HEK293 (cell line): ENCODE measurements at regions not wholly inside any gene's neighbourhood (a gene's known extent, or its start where the extent isn't known, plus 50 kb on each side); places are given as distances from the start of the nearest gene placed in this dataset.

Source experiments
- CTCF ChIA-PET: fragments of 350-600 bp; formaldehyde crosslinking; extraction: SDS; loops from one replicate; lab custom pipeline; 2021; ENCODE audit warnings: antibody characterized with exemption; lab: Yijun Ruan, JAX
- POLR2A ChIA-PET: fragments of 300-600 bp; formaldehyde crosslinking; extraction: SDS; loops from one replicate; lab custom pipeline; 2020; ENCODE audit warnings: antibody characterized with exemption, inconsistent platforms; lab: Yijun Ruan, JAX
- H3K27ac ChIP-seq: fragments of 200-500 bp; sonication (Bioruptor generic); 2 replicates; pipeline ENCODE4 v1.5.1; 2014; ENCODE audit warnings: low read depth, low read length, control low read depth, inconsistent platforms; ENCODE audit errors: extremely low read depth
- H3K36me3 ChIP-seq, 2 experiments: fragments of 200-500 bp in 1 of 2; sonication (Bioruptor generic) in 1 of 2; 1 replicate in 1 of 2; 2 replicates in 1 of 2; pipeline ENCODE4 v1.5.1; 2014 to 2017; ENCODE audit warnings: inconsistent platforms in 2 of 2, low read length in 2 of 2; ENCODE audit not compliant: control insufficient read depth in 2 of 2, insufficient read depth in 1 of 2
- H3K4me1 ChIP-seq: fragments of 200-500 bp; sonication (Bioruptor generic); 2 replicates; pipeline ENCODE4 v1.5.1; 2014; ENCODE audit warnings: mild to moderate bottlenecking, low read length, inconsistent platforms; ENCODE audit not compliant: control insufficient read depth, insufficient read depth
- H3K4me3 ChIP-seq: 2 replicates; pipeline ENCODE4 v1.5.1; 2011; ENCODE audit warnings: low read depth, mild to moderate bottlenecking, control low read depth, low read length, moderate library complexity
- H3K9me3 ChIP-seq: fragments of 200-500 bp; sonication (Bioruptor generic); 2 replicates; pipeline ENCODE4 v1.5.1; 2014; ENCODE audit warnings: low read depth, low read length, inconsistent platforms; ENCODE audit not compliant: control insufficient read depth, insufficient read depth
- BCL11A ChIP-seq: fragments of 450-650 bp; formaldehyde crosslinking; IDR thresholded peaks from 2 replicates; pipeline ENCODE4 v1.5.1; 2016; ENCODE audit warnings: low read depth, missing biosample characterization, missing genetic modification characterization
- GLIS1 ChIP-seq: fragments of 450-650 bp; formaldehyde crosslinking; IDR thresholded peaks from 2 replicates; pipeline ENCODE4 v1.5.1; 2016; ENCODE audit warnings: missing biosample characterization, missing genetic modification characterization
- GLIS2 ChIP-seq: fragments of 450-650 bp; formaldehyde crosslinking; IDR thresholded peaks from 2 replicates; pipeline ENCODE4 v1.5.1; 2016; ENCODE audit warnings: missing biosample characterization, missing genetic modification characterization
- MZF1 ChIP-seq: fragments of 450-650 bp; formaldehyde crosslinking; IDR thresholded peaks from 2 replicates; pipeline ENCODE4 v1.5.1; 2017; ENCODE audit warnings: missing biosample characterization, missing genetic modification characterization, borderline replicate concordance
- SCRT2 ChIP-seq: fragments of 450-650 bp; formaldehyde crosslinking; IDR thresholded peaks from 2 replicates; pipeline ENCODE4 v1.5.1; 2016; ENCODE audit warnings: missing biosample characterization, missing genetic modification characterization
- SETDB1 ChIP-seq: IDR thresholded peaks from one replicate; pipeline ENCODE4 v1.6.1; 2017; ENCODE audit warnings: mild to moderate bottlenecking, low read length, moderate library complexity, mixed read lengths; ENCODE audit not compliant: insufficient read length
- ZBTB20 ChIP-seq: fragments of 450-650 bp; formaldehyde crosslinking; IDR thresholded peaks from 2 replicates; pipeline ENCODE4 v1.5.1; 2016; ENCODE audit warnings: missing biosample characterization, missing genetic modification characterization
- ZFP41 ChIP-seq: fragments of 450-650 bp; formaldehyde crosslinking; IDR thresholded peaks from 2 replicates; pipeline ENCODE4 v1.5.1; 2016; ENCODE audit warnings: missing biosample characterization, missing genetic modification characterization, borderline replicate concordance
- ZNF112 ChIP-seq: fragments of 450-650 bp; formaldehyde crosslinking; IDR thresholded peaks from 2 replicates; pipeline ENCODE4 v1.5.0; 2017; ENCODE audit warnings: missing biosample characterization, missing genetic modification characterization
- ZNF248 ChIP-seq: fragments of 450-650 bp; formaldehyde crosslinking; IDR thresholded peaks from 2 replicates; pipeline ENCODE4 v1.5.1; 2017; ENCODE audit warnings: missing biosample characterization, missing genetic modification characterization
- ZNF501 ChIP-seq: fragments of 450-650 bp; formaldehyde crosslinking; IDR thresholded peaks from 2 replicates; pipeline ENCODE4 v1.5.1; 2016; ENCODE audit warnings: missing biosample characterization, missing genetic modification characterization
- ZNF510 ChIP-seq: fragments of 450-650 bp; formaldehyde crosslinking; IDR thresholded peaks from 2 replicates; pipeline ENCODE4 v1.5.1; 2018; ENCODE audit warnings: mild to moderate bottlenecking, missing genetic modification characterization, missing biosample characterization; ENCODE audit not compliant: insufficient replicate concordance
- ZNF548 ChIP-seq: fragments of 450-650 bp; formaldehyde crosslinking; IDR thresholded peaks from 2 replicates; pipeline ENCODE4 v1.5.1; 2016; ENCODE audit warnings: missing biosample characterization, missing genetic modification characterization
- ZNF624 ChIP-seq: fragments of 450-650 bp; formaldehyde crosslinking; IDR thresholded peaks from 2 replicates; pipeline ENCODE4 v1.5.1; 2017; ENCODE audit warnings: missing biosample characterization, missing genetic modification characterization
- ZNF777 ChIP-seq: fragments of 450-650 bp; formaldehyde crosslinking; IDR thresholded peaks from 2 replicates; pipeline ENCODE4 v1.5.1; 2017; ENCODE audit warnings: missing biosample characterization, missing genetic modification characterization, borderline replicate concordance
- ZNF792 ChIP-seq: fragments of 450-650 bp; formaldehyde crosslinking; IDR thresholded peaks from 2 replicates; pipeline ENCODE4 v1.5.1; 2016; ENCODE audit warnings: missing biosample characterization, missing genetic modification characterization
- ZSCAN30 ChIP-seq: fragments of 450-650 bp; IDR thresholded peaks from 2 replicates; pipeline ENCODE4 v1.5.1; 2018; ENCODE audit warnings: missing biosample characterization, mild to moderate bottlenecking, missing genetic modification characterization, moderate library complexity
- TF ChIP-seq, protein P1 (sequence below): fragments of 450-650 bp; formaldehyde crosslinking; IDR thresholded peaks from 2 replicates; pipeline ENCODE4 v1.5.1; 2016; ENCODE audit warnings: missing biosample characterization, missing genetic modification characterization
- TF ChIP-seq, protein P2 (sequence below): fragments of 450-650 bp; formaldehyde crosslinking; IDR thresholded peaks from 2 replicates; pipeline ENCODE4 v1.5.1; 2016; ENCODE audit warnings: missing biosample characterization, missing genetic modification characterization
- TF ChIP-seq, protein P3 (sequence below): fragments of 450-650 bp; formaldehyde crosslinking; IDR thresholded peaks from 2 replicates; pipeline ENCODE4; 2016; ENCODE audit warnings: missing biosample characterization, missing genetic modification characterization
- TF ChIP-seq, protein P4 (sequence below): fragments of 450-650 bp; IDR thresholded peaks from 2 replicates; pipeline ENCODE4 v1.5.1; 2018; ENCODE audit warnings: missing biosample characterization, mild to moderate bottlenecking, missing genetic modification characterization
- TF ChIP-seq, protein P5 (sequence below): fragments of 450-650 bp; formaldehyde crosslinking; IDR thresholded peaks from 2 replicates; pipeline ENCODE4 v1.5.1; 2016; ENCODE audit warnings: missing biosample characterization, missing genetic modification characterization
- TF ChIP-seq, protein P6 (sequence below): fragments of 450-650 bp; formaldehyde crosslinking; IDR thresholded peaks from 2 replicates; pipeline ENCODE4 v1.5.1; 2016; ENCODE audit warnings: missing biosample characterization, missing genetic modification characterization

DNA sequence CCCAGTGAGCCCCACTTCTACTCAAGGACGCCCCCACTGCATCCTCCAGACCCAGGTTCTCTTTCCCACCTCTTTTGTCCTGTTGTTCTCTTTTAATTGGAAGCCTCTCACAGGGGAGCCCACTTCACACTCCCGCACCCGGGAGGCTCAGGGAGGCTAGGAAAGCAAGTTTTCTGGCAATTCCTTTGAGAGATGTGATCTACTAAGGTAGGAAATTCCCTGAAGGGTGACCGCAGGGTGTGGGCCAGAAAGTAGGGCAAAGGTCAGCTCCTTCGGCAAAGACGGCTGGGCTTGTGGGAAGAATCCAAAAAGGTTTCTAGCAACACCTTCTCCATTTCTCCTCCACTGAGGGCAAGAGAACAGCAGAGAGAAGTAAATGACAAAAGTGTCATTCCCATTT lies 98.1 kb upstream of the PTPN1 start:
- no peaks in the 10 kb centered on the region for H3K4me1 ChIP-seq
- no peaks in the 10 kb centered on the region for H3K36me3 ChIP-seq
- ChIA-PET POLR2A (no interaction called here), CTCF (interaction anchor here (1.3 kb wide), 1 partner anchor 9 kb away, joined by 6 read pairs; no protein-coding TSS in a partner anchor)
- H3K9me3 ChIP-seq, result no peaks in the 10 kb centered on the region
- TF ChIP-seq, protein P1, sequence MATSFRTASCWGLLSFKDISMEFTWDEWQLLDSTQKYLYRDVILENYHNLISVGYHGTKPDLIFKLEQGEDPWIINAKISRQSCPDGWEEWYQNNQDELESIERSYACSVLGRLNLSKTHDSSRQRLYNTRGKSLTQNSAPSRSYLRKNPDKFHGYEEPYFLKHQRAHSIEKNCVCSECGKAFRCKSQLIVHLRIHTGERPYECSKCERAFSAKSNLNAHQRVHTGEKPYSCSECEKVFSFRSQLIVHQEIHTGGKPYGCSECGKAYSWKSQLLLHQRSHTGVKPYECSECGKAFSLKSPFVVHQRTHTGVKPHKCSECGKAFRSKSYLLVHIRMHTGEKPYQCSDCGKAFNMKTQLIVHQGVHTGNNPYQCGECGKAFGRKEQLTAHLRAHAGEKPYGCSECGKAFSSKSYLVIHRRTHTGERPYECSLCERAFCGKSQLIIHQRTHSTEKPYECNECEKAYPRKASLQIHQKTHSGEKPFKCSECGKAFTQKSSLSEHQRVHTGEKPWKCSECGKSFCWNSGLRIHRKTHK (tag by site-specific recombination), result no peak
- TF ChIP-seq SETDB1 (no peak), ZBTB20 (tag by site-specific recombination) (no peak), ZNF248 (no peak), BCL11A (tag by site-specific recombination) (no peak), ZNF624 (no peak), ZNF501 (tag by site-specific recombination) (no peak), SCRT2 (no peak), ZSCAN30 (tag by site-specific recombination) (no peak), ZNF792 (tag by site-specific recombination) (no peak)
- TF ChIP-seq, protein P2, sequence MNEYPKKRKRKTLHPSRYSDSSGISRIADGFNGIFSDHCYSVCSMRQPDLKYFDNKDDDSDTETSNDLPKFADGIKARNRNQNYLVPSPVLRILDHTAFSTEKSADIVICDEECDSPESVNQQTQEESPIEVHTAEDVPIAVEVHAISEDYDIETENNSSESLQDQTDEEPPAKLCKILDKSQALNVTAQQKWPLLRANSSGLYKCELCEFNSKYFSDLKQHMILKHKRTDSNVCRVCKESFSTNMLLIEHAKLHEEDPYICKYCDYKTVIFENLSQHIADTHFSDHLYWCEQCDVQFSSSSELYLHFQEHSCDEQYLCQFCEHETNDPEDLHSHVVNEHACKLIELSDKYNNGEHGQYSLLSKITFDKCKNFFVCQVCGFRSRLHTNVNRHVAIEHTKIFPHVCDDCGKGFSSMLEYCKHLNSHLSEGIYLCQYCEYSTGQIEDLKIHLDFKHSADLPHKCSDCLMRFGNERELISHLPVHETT (tag by site-specific recombination), result no peak
- TF ChIP-seq, protein P3, sequence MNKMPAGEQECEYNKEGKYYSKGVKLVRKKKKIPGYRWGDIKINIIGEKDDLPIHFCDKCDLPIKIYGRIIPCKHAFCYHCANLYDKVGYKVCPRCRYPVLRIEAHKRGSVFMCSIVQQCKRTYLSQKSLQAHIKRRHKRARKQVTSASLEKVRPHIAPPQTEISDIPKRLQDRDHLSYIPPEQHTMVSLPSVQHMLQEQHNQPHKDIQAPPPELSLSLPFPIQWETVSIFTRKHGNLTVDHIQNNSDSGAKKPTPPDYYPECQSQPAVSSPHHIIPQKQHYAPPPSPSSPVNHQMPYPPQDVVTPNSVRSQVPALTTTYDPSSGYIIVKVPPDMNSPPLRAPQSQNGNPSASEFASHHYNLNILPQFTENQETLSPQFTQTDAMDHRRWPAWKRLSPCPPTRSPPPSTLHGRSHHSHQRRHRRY (tag by site-specific recombination), result no peak
- TF ChIP-seq, protein P4, sequence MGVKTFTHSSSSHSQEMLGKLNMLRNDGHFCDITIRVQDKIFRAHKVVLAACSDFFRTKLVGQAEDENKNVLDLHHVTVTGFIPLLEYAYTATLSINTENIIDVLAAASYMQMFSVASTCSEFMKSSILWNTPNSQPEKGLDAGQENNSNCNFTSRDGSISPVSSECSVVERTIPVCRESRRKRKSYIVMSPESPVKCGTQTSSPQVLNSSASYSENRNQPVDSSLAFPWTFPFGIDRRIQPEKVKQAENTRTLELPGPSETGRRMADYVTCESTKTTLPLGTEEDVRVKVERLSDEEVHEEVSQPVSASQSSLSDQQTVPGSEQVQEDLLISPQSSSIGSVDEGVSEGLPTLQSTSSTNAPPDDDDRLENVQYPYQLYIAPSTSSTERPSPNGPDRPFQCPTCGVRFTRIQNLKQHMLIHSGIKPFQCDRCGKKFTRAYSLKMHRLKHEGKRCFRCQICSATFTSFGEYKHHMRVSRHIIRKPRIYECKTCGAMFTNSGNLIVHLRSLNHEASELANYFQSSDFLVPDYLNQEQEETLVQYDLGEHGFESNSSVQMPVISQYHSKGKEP (tag by site-specific recombination), result no peak
- TF ChIP-seq, all 188 proteins: peak for 0
- Histone ChIP-seq H3K27ac (no peak overlapping the region), H3K4me3 (no peak overlapping the region)

DNA sequence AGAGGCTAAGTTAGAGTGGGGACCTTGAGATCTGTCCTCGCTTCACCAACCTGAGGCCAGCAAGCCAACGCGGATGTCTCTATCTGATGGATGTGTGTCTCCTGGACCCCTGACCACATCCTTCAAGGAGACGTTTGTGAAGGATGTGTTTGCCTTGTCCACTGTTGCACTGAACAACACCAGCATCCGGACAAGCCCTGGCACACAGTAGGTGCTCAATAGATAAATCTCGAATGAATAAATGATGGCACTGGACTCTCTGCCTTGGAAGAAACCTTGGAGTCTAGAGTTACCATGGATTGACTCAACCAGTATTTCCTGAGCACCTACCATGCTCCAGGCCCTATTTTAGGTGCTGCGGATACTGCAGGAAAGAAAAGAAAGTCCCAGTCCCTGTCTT lies 97.7 kb upstream of the PTPN1 start:
- CTCF ChIA-PET, result interaction anchor here (1.3 kb wide), 1 partner anchor 9 kb away, joined by 6 read pairs; no protein-coding TSS in a partner anchor
- Histone ChIP-seq H3K9me3 (no peaks in the 10 kb centered on the region), H3K36me3 (no peaks in the 10 kb centered on the region), H3K4me3 (no peak overlapping the region), H3K27ac (no peak overlapping the region), H3K4me1 (no peaks in the 10 kb centered on the region)
- POLR2A ChIA-PET, result no interaction called here
- TF ChIP-seq ZNF777 (tag by site-specific recombination) (no peak), ZNF510 (tag by site-specific recombination) (no peak), GLIS1 (tag by site-specific recombination) (no peak), GLIS2 (tag by site-specific recombination) (no peak), ZNF548 (tag by site-specific recombination) (no peak), ZFP41 (tag by site-specific recombination) (no peak), ZNF112 (tag by site-specific recombination) (no peak), SETDB1 (no peak), MZF1 (tag by site-specific recombination) (no peak)
- TF ChIP-seq, protein P5, sequence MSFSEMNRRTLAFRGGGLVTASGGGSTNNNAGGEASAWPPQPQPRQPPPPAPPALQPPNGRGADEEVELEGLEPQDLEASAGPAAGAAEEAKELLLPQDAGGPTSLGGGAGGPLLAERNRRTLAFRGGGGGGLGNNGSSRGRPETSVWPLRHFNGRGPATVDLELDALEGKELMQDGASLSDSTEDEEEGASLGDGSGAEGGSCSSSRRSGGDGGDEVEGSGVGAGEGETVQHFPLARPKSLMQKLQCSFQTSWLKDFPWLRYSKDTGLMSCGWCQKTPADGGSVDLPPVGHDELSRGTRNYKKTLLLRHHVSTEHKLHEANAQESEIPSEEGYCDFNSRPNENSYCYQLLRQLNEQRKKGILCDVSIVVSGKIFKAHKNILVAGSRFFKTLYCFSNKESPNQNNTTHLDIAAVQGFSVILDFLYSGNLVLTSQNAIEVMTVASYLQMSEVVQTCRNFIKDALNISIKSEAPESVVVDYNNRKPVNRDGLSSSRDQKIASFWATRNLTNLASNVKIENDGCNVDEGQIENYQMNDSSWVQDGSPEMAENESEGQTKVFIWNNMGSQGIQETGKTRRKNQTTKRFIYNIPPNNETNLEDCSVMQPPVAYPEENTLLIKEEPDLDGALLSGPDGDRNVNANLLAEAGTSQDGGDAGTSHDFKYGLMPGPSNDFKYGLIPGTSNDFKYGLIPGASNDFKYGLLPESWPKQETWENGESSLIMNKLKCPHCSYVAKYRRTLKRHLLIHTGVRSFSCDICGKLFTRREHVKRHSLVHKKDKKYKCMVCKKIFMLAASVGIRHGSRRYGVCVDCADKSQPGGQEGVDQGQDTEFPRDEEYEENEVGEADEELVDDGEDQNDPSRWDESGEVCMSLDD, result no peak
- TF ChIP-seq, protein P6, sequence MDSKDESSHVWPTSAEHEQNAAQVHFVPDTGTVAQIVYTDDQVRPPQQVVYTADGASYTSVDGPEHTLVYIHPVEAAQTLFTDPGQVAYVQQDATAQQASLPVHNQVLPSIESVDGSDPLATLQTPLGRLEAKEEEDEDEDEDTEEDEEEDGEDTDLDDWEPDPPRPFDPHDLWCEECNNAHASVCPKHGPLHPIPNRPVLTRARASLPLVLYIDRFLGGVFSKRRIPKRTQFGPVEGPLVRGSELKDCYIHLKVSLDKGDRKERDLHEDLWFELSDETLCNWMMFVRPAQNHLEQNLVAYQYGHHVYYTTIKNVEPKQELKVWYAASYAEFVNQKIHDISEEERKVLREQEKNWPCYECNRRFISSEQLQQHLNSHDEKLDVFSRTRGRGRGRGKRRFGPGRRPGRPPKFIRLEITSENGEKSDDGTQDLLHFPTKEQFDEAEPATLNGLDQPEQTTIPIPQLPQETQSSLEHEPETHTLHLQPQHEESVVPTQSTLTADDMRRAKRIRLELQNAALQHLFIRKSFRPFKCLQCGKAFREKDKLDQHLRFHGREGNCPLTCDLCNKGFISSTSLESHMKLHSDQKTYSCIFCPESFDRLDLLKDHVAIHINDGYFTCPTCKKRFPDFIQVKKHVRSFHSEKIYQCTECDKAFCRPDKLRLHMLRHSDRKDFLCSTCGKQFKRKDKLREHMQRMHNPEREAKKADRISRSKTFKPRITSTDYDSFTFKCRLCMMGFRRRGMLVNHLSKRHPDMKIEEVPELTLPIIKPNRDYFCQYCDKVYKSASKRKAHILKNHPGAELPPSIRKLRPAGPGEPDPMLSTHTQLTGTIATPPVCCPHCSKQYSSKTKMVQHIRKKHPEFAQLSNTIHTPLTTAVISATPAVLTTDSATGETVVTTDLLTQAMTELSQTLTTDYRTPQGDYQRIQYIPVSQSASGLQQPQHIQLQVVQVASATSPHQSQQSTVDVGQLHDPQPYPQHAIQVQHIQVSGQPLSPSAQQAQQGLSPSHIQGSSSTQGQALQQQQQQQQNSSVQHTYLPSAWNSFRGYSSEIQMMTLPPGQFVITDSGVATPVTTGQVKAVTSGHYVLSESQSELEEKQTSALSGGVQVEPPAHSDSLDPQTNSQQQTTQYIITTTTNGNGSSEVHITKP (tag by site-specific recombination), result no peak
